ENCODE measurements at regions not wholly inside any gene's neighbourhood (a gene's known extent, or its start where the extent isn't known, plus 50 kb on each side); places are given as distances from the start of the nearest gene placed in this dataset.

GRCh38 chr7:108808549-108809266 is 239.0 kb downstream of the DNAJB9 start:
- TF ChIP-seq RAD21 (IDR thresholded peaks at IDR 0.05; ENCODE audit: low read length) (no peak), FOS (IDR thresholded peaks at IDR 0.05; ENCODE audit: low read depth, low read length) (no peak), USF2 (IDR thresholded peaks at IDR 0.05; ENCODE audit: low read depth, low read length) (no peak), NFE2L2 (IDR thresholded peaks at IDR 0.05; ENCODE audit: low read depth, low read length) (no peak), POLR2A (IDR thresholded peaks at IDR 0.05; ENCODE audit: low read depth, low read length) (no peak), SMC3 (IDR thresholded peaks at IDR 0.05; ENCODE audit: low read depth, low read length) (no peak), CEBPB (IDR thresholded peaks at IDR 0.05; ENCODE audit: low read depth, low read length) (no peak), RFX5 (IDR thresholded peaks at IDR 0.05; ENCODE audit: low read depth, low read length) (no peak), MAFK (IDR thresholded peaks at IDR 0.05; ENCODE audit: low read depth, low read length) (no peak), MAZ (IDR thresholded peaks at IDR 0.05; ENCODE audit: borderline replicate concordance, low read depth, low read length) (no peak), MXI1 (IDR thresholded peaks at IDR 0.05; ENCODE audit: borderline replicate concordance, low read depth, low read length) (no peak), RCOR1 (IDR thresholded peaks at IDR 0.05; ENCODE audit: insufficient replicate concordance, low read length) (no peak), CHD1 (IDR thresholded peaks at IDR 0.05; ENCODE audit: low read depth, low read length) (no peak), BHLHE40 (IDR thresholded peaks at IDR 0.05; ENCODE audit: low read depth, low read length) (no peak)
- TF ChIP-seq, protein P1, sequence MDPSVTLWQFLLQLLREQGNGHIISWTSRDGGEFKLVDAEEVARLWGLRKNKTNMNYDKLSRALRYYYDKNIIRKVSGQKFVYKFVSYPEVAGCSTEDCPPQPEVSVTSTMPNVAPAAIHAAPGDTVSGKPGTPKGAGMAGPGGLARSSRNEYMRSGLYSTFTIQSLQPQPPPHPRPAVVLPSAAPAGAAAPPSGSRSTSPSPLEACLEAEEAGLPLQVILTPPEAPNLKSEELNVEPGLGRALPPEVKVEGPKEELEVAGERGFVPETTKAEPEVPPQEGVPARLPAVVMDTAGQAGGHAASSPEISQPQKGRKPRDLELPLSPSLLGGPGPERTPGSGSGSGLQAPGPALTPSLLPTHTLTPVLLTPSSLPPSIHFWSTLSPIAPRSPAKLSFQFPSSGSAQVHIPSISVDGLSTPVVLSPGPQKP (IDR thresholded peaks at IDR 0.05; ENCODE audit: borderline replicate concordance, low read depth, low read length): no peak
- TF ChIP-seq, protein P2, sequence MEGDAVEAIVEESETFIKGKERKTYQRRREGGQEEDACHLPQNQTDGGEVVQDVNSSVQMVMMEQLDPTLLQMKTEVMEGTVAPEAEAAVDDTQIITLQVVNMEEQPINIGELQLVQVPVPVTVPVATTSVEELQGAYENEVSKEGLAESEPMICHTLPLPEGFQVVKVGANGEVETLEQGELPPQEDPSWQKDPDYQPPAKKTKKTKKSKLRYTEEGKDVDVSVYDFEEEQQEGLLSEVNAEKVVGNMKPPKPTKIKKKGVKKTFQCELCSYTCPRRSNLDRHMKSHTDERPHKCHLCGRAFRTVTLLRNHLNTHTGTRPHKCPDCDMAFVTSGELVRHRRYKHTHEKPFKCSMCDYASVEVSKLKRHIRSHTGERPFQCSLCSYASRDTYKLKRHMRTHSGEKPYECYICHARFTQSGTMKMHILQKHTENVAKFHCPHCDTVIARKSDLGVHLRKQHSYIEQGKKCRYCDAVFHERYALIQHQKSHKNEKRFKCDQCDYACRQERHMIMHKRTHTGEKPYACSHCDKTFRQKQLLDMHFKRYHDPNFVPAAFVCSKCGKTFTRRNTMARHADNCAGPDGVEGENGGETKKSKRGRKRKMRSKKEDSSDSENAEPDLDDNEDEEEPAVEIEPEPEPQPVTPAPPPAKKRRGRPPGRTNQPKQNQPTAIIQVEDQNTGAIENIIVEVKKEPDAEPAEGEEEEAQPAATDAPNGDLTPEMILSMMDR (conservative IDR thresholded peaks at IDR 0.05; ENCODE audit: low read depth, low read length): no peak
- ChIA-PET CTCF (no interaction called here), POLR2A (ENCODE audit: unreplicated experiment) (no interaction called here)
- Histone ChIP-seq H3K4ac (ENCODE audit: low read depth, low read length) (no peak overlapping the region), H2BK15ac (ENCODE audit: low read depth, low read length) (no peak overlapping the region), H3K4me3 (ENCODE audit: insufficient read depth, low read depth, low read length) (no peak overlapping the region), H3K9me3 (ENCODE audit: control insufficient read depth, insufficient read depth, low read length) (peaks cover 5% of the 10 kb centered on the region), H2AK5ac (ENCODE audit: low read depth, low read length) (no peak overlapping the region), H4K5ac (ENCODE audit: low read depth, low read length) (no peak overlapping the region), H3K27ac (ENCODE audit: insufficient read depth, low read length) (no peak overlapping the region), H3K4me1 (ENCODE audit: control insufficient read depth, insufficient read depth, low read length) (no peaks in the 10 kb centered on the region), H3K14ac (replicated peaks; ENCODE audit: low read depth, low read length) (no peak overlapping the region), H4K91ac (ENCODE audit: insufficient read depth, low read depth, low read length) (no peak overlapping the region), H2AFZ (replicated peaks; ENCODE audit: low read length, poor library complexity) (no peak overlapping the region), H4K20me1 (ENCODE audit: insufficient read depth, low read length) (no peaks in the 10 kb centered on the region), H2BK20ac (ENCODE audit: low read depth, low read length) (no peak overlapping the region), H3K9me1 (ENCODE audit: insufficient read depth, low read length) (no peaks in the 10 kb centered on the region), H3K27me3 (ENCODE audit: control insufficient read depth, insufficient read depth, low read length) (no peaks in the 10 kb centered on the region), H2AK9ac (replicated peaks; ENCODE audit: low read depth, low read length, poor library complexity) (no peak overlapping the region), H3K79me1 (ENCODE audit: low read depth in 1 of 2, low read length in 2 of 2) (no peaks in the 10 kb centered on the region), H4K8ac (ENCODE audit: low read depth in 2 of 2, low read length in 2 of 2) (no peak overlapping the region), H3K18ac (ENCODE audit: low read depth, low read length) (no peak overlapping the region), H3K4me2 (ENCODE audit: low read depth, low read length) (no peak overlapping the region), H2BK120ac (ENCODE audit: low read depth, low read length) (no peak overlapping the region), H2BK5ac (ENCODE audit: low read depth, low read length, poor library complexity, severe bottlenecking) (no peak overlapping the region), H3K56ac (ENCODE audit: extremely low read depth, insufficient read depth, low read length) (no peak overlapping the region), H3K9ac (ENCODE audit: low read depth, low read length) (no peak overlapping the region), H3K36me3 (ENCODE audit: control insufficient read depth, insufficient read depth, low read length) (no peaks in the 10 kb centered on the region), H3K23ac (ENCODE audit: low read depth, low read length) (no peak overlapping the region)
- no TSS peak for BruUV-seq (replicated peaks)
- intact Hi-C loops (cut with micrococcal nuclease) (no loop called here), dilution Hi-C loops (cut with HindIII; ENCODE audit: low sequenced_read_pairs, unreplicated experiment) (no loop called here), in situ Hi-C loops (cut with MboI; ENCODE audit: low sequenced_read_pairs) (no loop called here)
- ATAC-seq (ENCODE audit: low read depth) (no peak), DNase-seq (no peak)
- WGBS, 2 experiments (ENCODE audit: extremely low coverage in 2 of 2, insufficient read length in 1 of 2): no CpG with 5 or more reads among the region's 1 CpG
